WTC11 (cell line): ENCODE measurements at regions not wholly inside any gene's neighbourhood (a gene's known extent, or its start where the extent isn't known, plus 50 kb on each side); places are given as distances from the start of the nearest gene placed in this dataset.

Experiments
- AFF4 ChIP-seq: sonication (generic); formaldehyde crosslinking; IDR thresholded peaks from 2 replicates; pipeline ENCODE4 v1.8.1; 2023; ENCODE audit warnings: mild to moderate bottlenecking, missing genetic modification reagents, borderline replicate concordance
- ARID4B ChIP-seq: sonication (generic); formaldehyde crosslinking; IDR thresholded peaks from 2 replicates; pipeline ENCODE4 v1.8.0; 2023; ENCODE audit warnings: missing genetic modification reagents, mild to moderate bottlenecking, borderline replicate concordance
- ATF2 ChIP-seq: sonication (generic); formaldehyde crosslinking; IDR thresholded peaks from 2 replicates; pipeline ENCODE4 v1.8.1; 2022; ENCODE audit warnings: low read depth, missing genetic modification reagents, borderline replicate concordance
- E2F5 ChIP-seq: sonication (generic); formaldehyde crosslinking; IDR thresholded peaks from 2 replicates; pipeline ENCODE4 v1.8.1; 2022; ENCODE audit warnings: mild to moderate bottlenecking, moderate library complexity, missing genetic modification reagents
- HMGXB4 ChIP-seq: sonication (generic); formaldehyde crosslinking; IDR thresholded peaks from 2 replicates; pipeline ENCODE4 v1.8.1; 2023; ENCODE audit warnings: mild to moderate bottlenecking, moderate library complexity, missing genetic modification reagents
- JUN ChIP-seq: sonication (generic); formaldehyde crosslinking; IDR thresholded peaks from 2 replicates; pipeline ENCODE4 v1.8.0; 2023; ENCODE audit warnings: mild to moderate bottlenecking, missing genetic modification reagents
- NR1H2 ChIP-seq: sonication (generic); formaldehyde crosslinking; IDR thresholded peaks from 2 replicates; pipeline ENCODE4 v1.9.0; 2021; ENCODE audit warnings: mild to moderate bottlenecking, moderate library complexity, missing genetic modification reagents
- PRDM15 ChIP-seq: sonication (generic); formaldehyde crosslinking; IDR thresholded peaks from 2 replicates; pipeline ENCODE4 v1.8.0; 2022; ENCODE audit warnings: missing genetic modification reagents
- SMAD3 ChIP-seq: sonication (generic); formaldehyde crosslinking; IDR thresholded peaks from 2 replicates; pipeline ENCODE4 v1.8.0; 2022; ENCODE audit warnings: missing genetic modification reagents, mild to moderate bottlenecking, borderline replicate concordance
- TEAD1 ChIP-seq: sonication (generic); formaldehyde crosslinking; IDR thresholded peaks from 2 replicates; pipeline ENCODE4 v1.8.0; 2022; ENCODE audit warnings: mild to moderate bottlenecking, missing genetic modification reagents
- USF2 ChIP-seq: sonication (generic); formaldehyde crosslinking; IDR thresholded peaks from 2 replicates; pipeline ENCODE4 v1.8.1; 2023; ENCODE audit warnings: mild to moderate bottlenecking, missing genetic modification reagents, moderate library complexity
- ZMAT4 ChIP-seq: fragments of 250-450 bp; sonication (Bioruptor Pico); IDR thresholded peaks from 2 replicates; pipeline ENCODE4 v1.9.0; 2021; ENCODE audit warnings: mild to moderate bottlenecking
- ZNF232 ChIP-seq: sonication (generic); formaldehyde crosslinking; IDR thresholded peaks from 2 replicates; pipeline ENCODE4 v1.8.0; 2022; ENCODE audit warnings: mild to moderate bottlenecking, missing genetic modification reagents
- ZNF532 ChIP-seq: fragments of 250-450 bp; sonication (Bioruptor Pico); IDR thresholded peaks from 2 replicates; pipeline ENCODE4 v1.9.0; 2021; ENCODE audit warnings: mild to moderate bottlenecking, borderline replicate concordance

- TF ChIP-seq ZNF532 (no peak), NR1H2 (CRISPR knock-in tag) (no peak), E2F5 (CRISPR knock-in tag) (no peak), SMAD3 (CRISPR knock-in tag) (no peak), ATF2 (CRISPR knock-in tag) (no peak), HMGXB4 (CRISPR knock-in tag) (no peak), PRDM15 (CRISPR knock-in tag) (no peak), ARID4B (CRISPR knock-in tag) (no peak), AFF4 (CRISPR knock-in tag) (no peak), USF2 (no peak), ZMAT4 (CRISPR knock-in tag) (no peak), ZNF232 (CRISPR knock-in tag) (no peak), JUN (CRISPR knock-in tag) (no peak), TEAD1 (CRISPR knock-in tag) (no peak)
These were observed 176.8 kb downstream of the TBX5 start (continued) for GRCh38 chr12:114229150-114229549.
